DMS53 treated with DMSO at 0.1 percent for 48 hours (cell line): ENCODE measurements at regions not wholly inside any gene's neighbourhood (a gene's known extent, or its start where the extent isn't known, plus 50 kb on each side); places are given as distances from the start of the nearest gene placed in this dataset.

ENCODE experiments used
- DNase-seq: peaks from one replicate; lab custom pipeline; 2025; ENCODE audit not compliant: unreplicated experiment; lab: John Stamatoyannopoulos, UW

- DNase-seq = no peak
Measured at GRCh38 chr12:98372340-98373024, 142.9 kb upstream of the TMPO start.

- peak; percentile 70 for DNase-seq
Measured at GRCh38 chr12:98373025-98373554, 142.3 kb upstream of the TMPO start.

- no peak for DNase-seq
Measured at GRCh38 chr12:98374007-98374406, 141.4 kb upstream of the TMPO start.

DNA sequence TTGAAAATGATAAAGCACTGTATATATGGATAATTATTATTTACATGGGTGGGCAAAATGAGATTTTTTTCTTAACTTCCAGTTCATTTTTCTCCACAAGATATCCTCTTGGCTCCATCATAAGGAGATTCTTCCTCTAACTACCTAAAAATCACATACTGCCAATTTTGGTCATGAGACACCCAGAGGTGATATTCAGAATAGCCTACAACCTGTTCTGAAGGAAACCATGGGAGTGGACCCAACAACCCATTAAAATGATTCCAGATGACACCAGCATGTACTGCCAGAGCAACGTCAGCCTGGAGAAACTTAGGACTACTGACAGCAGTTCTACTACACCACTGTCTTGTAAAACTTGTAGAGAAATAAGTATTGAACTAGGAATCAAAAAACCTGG is 136.3 kb upstream of the TMPO start:
- no peak for DNase-seq

- no peak for DNase-seq
Measured at GRCh38 chr12:98385641-98386040, 129.7 kb upstream of the TMPO start.

GRCh38 chr12:98387444-98387843 is 127.9 kb upstream of the TMPO start:
- DNase-seq = no peak

DNA sequence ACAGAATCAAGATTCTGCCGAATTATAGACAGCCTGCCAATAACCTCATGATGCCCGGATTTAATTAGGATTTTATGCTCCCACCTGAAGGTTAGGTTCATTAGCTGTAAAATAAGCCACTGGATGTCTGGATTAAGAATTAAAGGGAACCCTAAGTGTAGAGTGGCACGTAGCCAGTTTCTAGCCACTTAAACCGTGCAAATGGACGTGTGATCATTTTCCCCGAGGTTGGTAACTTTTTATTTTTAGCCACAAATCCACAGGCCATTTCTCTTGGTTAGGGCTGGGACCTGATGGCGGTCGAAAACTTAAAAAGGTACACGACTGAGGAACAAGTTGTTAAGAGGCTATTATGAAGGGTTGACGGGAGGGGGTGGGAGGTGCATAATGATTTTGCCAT is 127.3 kb upstream of the TMPO start:
- DNase-seq = no peak

GRCh38 chr12:98389593-98389992 is 125.8 kb upstream of the TMPO start:
- DNase-seq = no peak

- peak; percentile 93 for DNase-seq
Measured at GRCh38 chr12:98397323-98398105, 117.9 kb upstream of the TMPO start.

DNA sequence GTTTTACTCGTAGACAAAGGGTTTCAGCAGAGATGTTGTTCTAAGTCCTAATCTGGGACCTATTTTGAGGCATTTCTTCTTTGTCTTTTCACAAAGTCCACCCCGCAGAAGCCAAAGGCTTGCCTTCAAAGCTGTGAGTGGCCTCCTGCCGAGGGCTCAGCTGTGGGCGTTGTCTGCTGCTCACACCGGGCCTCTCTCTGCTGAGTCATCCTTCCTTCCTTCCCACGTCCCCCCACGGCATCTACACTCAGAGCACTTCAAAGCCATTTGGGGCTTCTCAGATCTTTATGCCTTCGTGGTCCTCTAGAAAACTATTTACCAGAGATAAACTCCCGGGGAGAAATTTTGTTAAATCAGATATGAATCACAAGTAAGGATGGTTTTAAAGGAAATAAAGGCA is 115.9 kb upstream of the TMPO start:
- DNase-seq = no peak

GRCh38 chr12:98401427-98401826 is 114.0 kb upstream of the TMPO start:
- DNase-seq = no peak

- peak; percentile 47 for DNase-seq
Measured at GRCh38 chr12:98402091-98402490, 113.3 kb upstream of the TMPO start.

DNA sequence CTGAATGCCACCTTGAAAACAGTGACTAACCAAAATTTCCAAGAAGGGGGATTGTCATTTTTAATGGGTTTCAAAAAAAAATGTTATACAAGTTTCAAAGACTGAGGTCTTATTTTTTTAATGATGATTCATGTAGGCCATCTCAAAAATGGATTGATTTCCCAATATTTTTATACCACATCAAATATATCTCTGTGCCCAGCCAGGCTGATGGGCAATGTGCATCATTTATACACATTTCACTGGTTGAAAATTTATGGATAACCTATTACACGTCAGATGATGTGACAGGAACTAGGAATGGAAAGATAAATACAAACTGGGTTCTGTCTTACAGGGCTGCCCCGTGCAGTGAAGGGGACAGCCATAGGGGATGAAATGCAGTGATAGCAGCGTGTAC is 112.7 kb upstream of the TMPO start:
- DNase-seq = no peak

DNA sequence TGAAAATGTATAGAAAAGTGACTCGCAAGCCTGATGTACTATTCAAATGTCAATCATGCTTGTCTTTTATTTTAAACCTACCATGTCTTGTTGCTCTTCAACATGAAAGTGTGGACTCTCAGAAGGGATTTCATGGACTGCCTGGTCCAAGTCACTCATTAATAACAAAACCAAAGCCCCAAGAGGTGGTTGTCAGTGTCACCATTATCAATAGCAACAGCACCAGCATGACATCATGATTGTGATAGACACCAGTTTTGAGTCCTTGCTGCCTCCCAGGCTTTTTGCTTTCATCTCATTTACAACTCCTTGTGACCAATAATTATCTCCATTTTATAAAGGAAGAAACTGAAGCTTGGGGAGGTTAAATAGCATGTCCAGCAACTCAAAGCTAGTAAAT is 112.0 kb upstream of the TMPO start:
- DNase-seq = no peak

GRCh38 chr12:98403936-98404335 is 111.5 kb upstream of the TMPO start:
- DNase-seq = no peak

GRCh38 chr12:98405805-98406366 is 109.5 kb upstream of the TMPO start:
- no peak for DNase-seq

DNA sequence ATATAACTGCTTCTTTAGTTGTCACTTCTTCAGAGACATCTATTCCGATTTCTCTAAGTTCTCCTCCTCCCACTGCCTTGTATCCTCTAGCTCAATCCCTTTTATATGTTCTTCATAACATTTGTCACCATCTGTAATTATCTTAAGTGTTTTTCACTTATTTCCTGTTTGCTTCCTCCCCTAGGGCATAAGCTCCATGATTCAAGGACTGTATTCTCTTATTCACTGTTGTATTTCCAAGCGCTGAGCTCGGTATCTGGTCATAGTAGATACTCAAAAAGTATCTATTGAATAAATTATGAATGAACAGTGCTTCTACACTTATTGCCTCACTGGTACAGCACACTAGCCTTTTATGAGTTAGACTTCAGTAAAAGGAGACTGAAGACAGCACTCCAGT is 109.0 kb upstream of the TMPO start:
- DNase-seq = no peak

DNA sequence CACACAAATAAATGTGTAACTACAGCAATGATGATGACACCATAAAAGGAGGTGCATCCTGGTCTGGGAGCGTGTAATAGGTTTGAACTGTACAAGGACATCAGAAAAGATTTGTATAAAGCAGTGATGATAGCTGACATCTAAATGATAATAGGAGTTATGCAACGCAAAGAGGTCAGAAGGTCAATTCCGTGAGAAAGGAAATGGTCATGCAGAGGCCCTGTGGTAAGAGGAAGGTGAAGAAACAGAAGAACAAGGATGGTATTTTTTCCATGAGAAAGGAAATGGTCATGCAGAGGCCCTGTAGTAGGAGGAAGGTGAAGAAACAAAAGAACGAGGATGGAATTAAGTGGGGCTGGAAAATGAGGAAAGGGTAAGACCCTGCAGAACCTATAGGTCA is 106.7 kb upstream of the TMPO start:
- DNase-seq = no peak

GRCh38 chr12:98409548-98409947 is 105.8 kb upstream of the TMPO start:
- DNase-seq = no peak

- no peak for DNase-seq
Measured at GRCh38 chr12:98410356-98410755, 105.0 kb upstream of the TMPO start.

DNA sequence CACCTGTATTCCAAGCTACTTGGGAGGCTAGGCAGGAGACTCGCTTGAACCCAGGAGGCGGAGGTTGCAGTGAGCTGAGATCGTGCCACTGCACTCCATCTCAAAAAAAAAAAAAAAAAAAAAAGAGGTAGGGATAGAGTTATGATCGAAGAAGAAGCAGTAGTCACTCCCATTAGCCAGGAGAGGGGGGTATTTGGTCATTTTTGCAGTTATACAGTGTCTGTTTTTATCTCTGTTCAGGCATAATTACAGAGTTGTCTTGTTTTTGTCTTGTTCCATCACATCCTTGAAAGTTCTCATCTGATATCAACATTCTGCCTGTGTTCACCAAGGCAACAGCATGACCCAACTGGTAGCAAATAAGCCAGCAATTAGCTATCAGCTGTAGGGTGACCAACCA is 98.5 kb upstream of the TMPO start:
- no peak for DNase-seq

DNA sequence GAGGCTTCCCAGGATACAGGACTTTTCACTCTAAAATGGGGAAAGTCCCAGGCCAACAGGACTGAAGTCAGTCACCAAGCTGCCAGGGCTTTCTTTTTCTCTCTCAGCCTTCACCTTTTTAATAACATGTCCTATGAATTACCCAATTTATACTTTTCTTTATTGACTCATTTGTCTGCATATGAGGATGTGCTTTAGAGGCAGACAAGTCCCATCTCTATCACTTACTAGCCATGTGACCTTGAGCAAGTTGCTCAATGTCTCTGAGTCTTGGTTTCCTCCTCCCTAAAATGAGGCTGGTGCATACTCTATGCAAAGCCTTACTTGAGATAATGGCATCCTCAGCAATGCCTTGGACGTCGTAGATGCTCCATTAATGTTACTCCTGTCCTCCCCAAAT is 98.1 kb upstream of the TMPO start:
- DNase-seq = no peak
